Gastroesophageal sphincter (tissue), 4 donors: ENCODE measurements at regions not wholly inside any gene's neighbourhood (a gene's known extent, or its start where the extent isn't known, plus 50 kb on each side); places are given as distances from the start of the nearest gene placed in this dataset.

Experiments
- ATAC-seq: fragments of 150-250 bp; one replicate; pipeline ENCODE4 v1.9.1; 2016; ENCODE audit warnings: mild to moderate bottlenecking, moderate library complexity
- H3K27ac ChIP-seq, 4 donors: fragments of 200-600 bp; sonication (generic) in 3 of 4; 1 replicate in 3 of 4; 2 replicates in 1 of 4; pipeline ENCODE4 v1.5.1; 2016 to 2019
- H3K27me3 ChIP-seq: fragments of 200-600 bp; sonication (generic); one replicate; pipeline ENCODE4 v1.5.1; 2019
- H3K36me3 ChIP-seq, 2 donors: fragments of 200-600 bp; sonication (generic); one replicate each; pipeline ENCODE4 v1.5.1; 2019; ENCODE audit warnings: control low read depth in 1 of 2
- H3K4me1 ChIP-seq, 3 donors: fragments of 200-600 bp; sonication (generic); 1 replicate in 2 of 3; 2 replicates in 1 of 3; pipeline ENCODE4 v1.5.1; 2016 to 2019; ENCODE audit warnings: control low read depth in 2 of 3
- H3K4me3 ChIP-seq, 2 donors: fragments of 200-600 bp; sonication (generic); one replicate each; pipeline ENCODE4 v1.5.1; 2019; ENCODE audit warnings: mild to moderate bottlenecking in 1 of 2, moderate library complexity in 1 of 2
- H3K9me3 ChIP-seq, 3 donors: fragments of 200-600 bp; sonication (generic); one replicate each; pipeline ENCODE4 v1.5.1; 2017 to 2019; ENCODE audit warnings: control low read depth in 2 of 3
- CTCF ChIP-seq, 4 experiments: fragments of 200-600 bp in 2 of 4; fragments of 450-650 bp in 2 of 4; sonication (generic) in 1 of 4; IDR thresholded peaks; one replicate each; pipeline ENCODE4 v1.5.1; 2017 to 2019; ENCODE audit warnings: antibody characterized with exemption in 4 of 4, mild to moderate bottlenecking in 2 of 4, moderate library complexity in 2 of 4
- EP300 ChIP-seq: sonication (generic); formaldehyde crosslinking; IDR thresholded peaks from one replicate; pipeline ENCODE4 v1.6.1; 2017; ENCODE audit warnings: antibody characterized with exemption, mild to moderate bottlenecking
- POLR2A ChIP-seq, 2 donors: fragments of 450-650 bp; IDR thresholded peaks; one replicate each; pipeline ENCODE4 v1.6.1; 2017; ENCODE audit warnings: antibody characterized with exemption in 2 of 2, mild to moderate bottlenecking in 2 of 2, moderate library complexity in 1 of 2
- POLR2AphosphoS5 ChIP-seq: sonication (generic); formaldehyde crosslinking; IDR thresholded peaks from one replicate; pipeline ENCODE4 v1.6.1; 2017; ENCODE audit warnings: antibody characterized with exemption
- WGBS, 2 donors: methylation state at CpG; one replicate each; pipeline ENCODE4 v1.1.5; 2018; ENCODE audit warnings: low coverage in 1 of 2; 5-methylcytosine and 5-hydroxymethylcytosine counted together

- Histone ChIP-seq H3K4me1 (no peaks in the 10 kb centered on the region), H3K27ac (no peak overlapping the region), H3K36me3 (no peaks in the 10 kb centered on the region), H3K4me3 (no peak overlapping the region), H3K27me3 (no peaks in the 10 kb centered on the region), H3K9me3 (no peaks in the 10 kb centered on the region)
- no peak for TF ChIP-seq CTCF (IDR thresholded peaks at IDR 0.05)
- no peak for ATAC-seq
- 96 to 98% methylated on average over 4 to 5 of the region's 5 CpGs for WGBS, 2 donors
These were observed 64.9 kb upstream of the ADAMTS19 start for GRCh38 chr5:129395247-129395646.

- H3K4me3 ChIP-seq, result no peak overlapping the region
- no peak overlapping the region for H3K27ac ChIP-seq
- TF ChIP-seq POLR2A (IDR thresholded peaks at IDR 0.05), result no peak
- ATAC-seq, result no peak
- H3K9me3 ChIP-seq, result no peaks in the 10 kb centered on the region
- H3K27me3 ChIP-seq, result no peaks in the 10 kb centered on the region
- 100% methylated on average over 1 of the region's 1 CpG; no CpG with 5 or more reads in 1 of the 2 donors for WGBS, 2 donors
- no peaks in the 10 kb centered on the region for H3K4me1 ChIP-seq
- H3K36me3 ChIP-seq, result no peaks in the 10 kb centered on the region
These were observed 61.9 kb upstream of the ADAMTS19 start for GRCh38 chr5:129398026-129398678.

GRCh38 chr5:129399069-129399468 is 61.0 kb upstream of the ADAMTS19 start:
- ATAC-seq, result no peak
- Histone ChIP-seq H3K36me3 (no peaks in the 10 kb centered on the region), H3K27me3 (no peaks in the 10 kb centered on the region), H3K27ac (no peak overlapping the region), H3K9me3 (no peaks in the 10 kb centered on the region), H3K4me3 (no peak overlapping the region), H3K4me1 (no peaks in the 10 kb centered on the region)
- TF ChIP-seq POLR2A (IDR thresholded peaks at IDR 0.05) (no peak), EP300 (no peak), POLR2AphosphoS5 (no peak), CTCF (IDR thresholded peaks at IDR 0.05) (no peak)
- WGBS, 2 donors, result 90% methylated on average over 2 of the region's 2 CpGs

- Histone ChIP-seq H3K4me3 (no peak overlapping the region), H3K27ac (no peak overlapping the region), H3K4me1 (no peaks in the 10 kb centered on the region), H3K9me3 (no peaks in the 10 kb centered on the region), H3K27me3 (no peaks in the 10 kb centered on the region), H3K36me3 (no peaks in the 10 kb centered on the region)
- ATAC-seq, result no peak
- 33 to 43% methylated on average over 5 of the region's 5 CpGs for WGBS, 2 donors
- TF ChIP-seq POLR2A (IDR thresholded peaks at IDR 0.05) (no peak), EP300 (no peak), CTCF (IDR thresholded peaks at IDR 0.05) (peak in 3 of 4 experiments; percentile 12 to 25 (median 13)), POLR2AphosphoS5 (no peak)
These were observed 59.6 kb upstream of the ADAMTS19 start for GRCh38 chr5:129400395-129400983.

- WGBS, 2 donors, result 69 to 100% methylated on average over 1 to 2 of the region's 2 CpGs
- TF ChIP-seq CTCF (IDR thresholded peaks at IDR 0.05) (no peak), POLR2A (IDR thresholded peaks at IDR 0.05) (no peak), POLR2AphosphoS5 (no peak), EP300 (no peak)
- Histone ChIP-seq H3K4me3 (no peak overlapping the region), H3K4me1 (no peaks in the 10 kb centered on the region), H3K36me3 (no peaks in the 10 kb centered on the region), H3K9me3 (no peaks in the 10 kb centered on the region), H3K27ac (no peak overlapping the region), H3K27me3 (no peaks in the 10 kb centered on the region)
- ATAC-seq, result no peak
These were observed 54.9 kb upstream of the ADAMTS19 start for GRCh38 chr5:129405222-129405621.
